GM19468 (cell line): ENCODE measurements at regions not wholly inside any gene's neighbourhood (a gene's known extent, or its start where the extent isn't known, plus 50 kb on each side); places are given as distances from the start of the nearest gene placed in this dataset.
A peak's percentile ranks its signal among the peaks of the same experiment; 100 is the strongest.

ENCODE experiments used
- ATAC-seq: cut with Tn5 transposase; IDR thresholded peaks from one replicate; pipeline ENCODE4 v1.9.1; 2021; ENCODE audit warnings: mild to moderate bottlenecking, moderate library complexity, moderate number of reproducible peaks; ENCODE audit not compliant: unreplicated experiment; ENCODE audit errors: extremely low read depth

GRCh38 chr10:47053081-47053798, 142.0 kb downstream of the PTPN20 start:
- no peak for ATAC-seq

- ATAC-seq: no peak
These were observed 143.7 kb downstream of the PTPN20 start for GRCh38 chr10:47054974-47055373.

- no peak for ATAC-seq
These were observed 144.4 kb downstream of the PTPN20 start for GRCh38 chr10:47055386-47056246.

GRCh38 chr10:47056247-47056510, 145.0 kb downstream of the PTPN20 start:
- no peak for ATAC-seq

DNA sequence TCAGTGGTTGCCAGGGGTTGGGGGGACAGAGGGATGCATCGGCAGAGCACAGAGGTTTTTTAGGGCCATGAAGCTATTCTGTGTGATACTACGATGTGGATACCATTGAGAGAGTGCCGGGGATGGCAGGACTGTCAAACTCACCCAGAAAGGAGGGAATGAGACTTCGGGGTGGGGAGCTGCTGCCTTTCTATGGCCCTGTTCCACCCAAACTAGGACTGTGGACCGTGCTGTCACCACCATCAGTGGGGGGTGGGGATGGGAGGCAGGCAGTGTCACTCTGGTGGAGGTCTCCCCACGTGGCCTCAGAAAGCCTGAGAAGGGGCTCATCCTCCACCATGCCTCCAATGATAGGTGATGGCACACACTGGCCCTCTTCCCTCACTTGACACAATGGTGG, 146.2 kb downstream of the PTPN20 start:
- ATAC-seq: no peak

GRCh38 chr10:47058032-47058702, 146.9 kb downstream of the PTPN20 start:
- no peak for ATAC-seq

DNA sequence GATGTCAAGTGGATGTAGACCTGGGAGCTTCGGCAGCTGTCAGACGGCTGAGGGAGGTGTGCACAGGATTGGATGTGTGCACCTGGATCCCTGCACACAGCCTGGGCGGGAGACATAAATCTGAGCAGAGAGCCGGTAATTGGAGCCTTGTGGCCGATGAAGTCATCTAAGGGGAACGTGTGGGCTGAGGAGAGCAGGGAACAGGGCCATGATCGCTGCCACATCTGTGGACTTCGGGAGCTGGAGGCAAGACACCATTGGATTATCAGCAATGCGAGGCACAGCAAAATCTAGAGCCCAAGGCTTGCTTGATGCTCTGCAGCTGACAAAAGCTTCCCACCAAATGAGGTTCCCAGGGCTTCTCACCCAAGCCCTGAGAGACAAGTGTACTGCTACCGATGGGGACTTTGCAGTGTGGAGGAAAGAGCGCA, 147.7 kb downstream of the PTPN20 start:
- no peak for ATAC-seq

- no peak for ATAC-seq
These were observed 148.5 kb downstream of the PTPN20 start for GRCh38 chr10:47059606-47060311.

DNA sequence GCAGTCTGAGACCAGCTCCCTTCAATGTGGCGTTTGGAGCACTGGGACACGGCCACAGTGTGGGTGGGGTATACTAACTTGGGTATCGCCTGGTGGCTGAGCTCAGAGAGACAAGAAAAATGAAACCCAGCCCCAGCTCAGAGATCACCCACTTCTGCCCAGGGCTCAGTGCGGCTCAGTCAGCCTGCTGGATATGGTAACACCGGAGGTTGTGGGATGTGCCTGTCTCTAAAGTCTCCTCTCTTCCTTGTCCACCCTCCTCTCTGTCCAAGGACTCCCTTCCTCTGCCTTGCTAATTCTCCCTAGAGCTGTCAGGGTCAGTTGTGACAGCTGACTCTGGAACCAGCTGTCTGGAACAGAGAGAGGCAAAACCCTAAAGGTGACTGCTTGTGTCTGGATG, 149.1 kb downstream of the PTPN20 start:
- ATAC-seq: no peak

- no peak for ATAC-seq
These were observed 149.8 kb downstream of the PTPN20 start for GRCh38 chr10:47060993-47061500.

DNA sequence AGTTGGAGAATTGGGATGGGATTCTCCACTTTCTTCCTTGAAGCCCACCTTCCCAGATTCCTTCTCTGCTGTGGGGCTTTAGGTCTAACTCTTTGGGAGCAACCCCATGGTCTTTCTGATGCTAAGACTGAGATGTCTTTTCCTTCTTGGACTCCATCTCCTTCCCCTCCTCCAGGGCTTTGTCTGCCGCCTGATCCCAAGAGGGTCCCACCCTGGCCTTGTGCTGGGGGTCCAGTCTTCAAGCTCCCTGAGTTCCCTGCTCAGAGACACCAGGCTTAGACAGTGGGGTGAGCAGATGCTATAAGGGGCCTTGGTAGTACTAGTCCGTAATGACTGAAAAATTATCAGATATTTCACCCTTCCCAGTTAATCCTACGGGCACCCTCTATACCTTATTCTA, 150.5 kb downstream of the PTPN20 start:
- ATAC-seq: no peak

GRCh38 chr10:47062441-47063200, 151.4 kb downstream of the PTPN20 start:
- ATAC-seq: no peak

DNA sequence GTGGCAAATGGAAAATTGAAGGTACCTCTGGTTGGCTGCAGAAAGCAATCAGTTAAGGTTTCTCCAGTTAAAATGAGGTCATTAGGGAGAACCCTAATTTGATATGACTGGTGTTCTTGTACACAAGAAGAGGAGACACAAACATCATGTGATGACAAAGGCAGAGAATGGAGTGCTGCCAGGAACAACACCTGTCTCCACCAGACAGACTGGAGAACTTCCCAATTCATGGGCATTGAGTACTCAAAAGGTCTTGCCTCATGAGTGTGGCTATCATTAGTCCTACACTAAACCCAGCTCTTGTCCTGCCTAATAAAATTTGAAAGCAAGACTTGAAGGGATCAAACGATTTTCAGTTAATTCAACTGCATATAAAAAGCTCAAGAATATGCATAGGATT, 152.6 kb downstream of the PTPN20 start:
- ATAC-seq: no peak

DNA sequence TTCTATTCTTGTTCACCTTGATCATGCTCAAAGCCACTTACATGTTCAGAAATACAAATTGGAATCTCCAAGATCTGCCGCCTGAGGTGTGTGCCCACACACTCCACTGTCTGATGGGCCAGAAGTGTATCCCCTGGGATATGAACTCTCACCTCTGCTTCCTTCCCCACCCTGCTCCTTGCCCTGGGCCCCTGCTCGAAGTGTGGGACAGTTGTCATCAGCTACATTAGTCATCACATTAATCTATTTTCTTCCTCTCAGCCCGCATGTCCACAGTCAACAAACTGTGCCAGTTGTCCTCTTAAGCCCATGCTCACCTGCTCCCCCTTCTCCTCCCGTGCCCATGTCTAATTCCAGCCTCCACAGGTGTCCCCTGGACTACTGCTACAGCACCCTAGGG, 154.7 kb downstream of the PTPN20 start:
- no peak for ATAC-seq

DNA sequence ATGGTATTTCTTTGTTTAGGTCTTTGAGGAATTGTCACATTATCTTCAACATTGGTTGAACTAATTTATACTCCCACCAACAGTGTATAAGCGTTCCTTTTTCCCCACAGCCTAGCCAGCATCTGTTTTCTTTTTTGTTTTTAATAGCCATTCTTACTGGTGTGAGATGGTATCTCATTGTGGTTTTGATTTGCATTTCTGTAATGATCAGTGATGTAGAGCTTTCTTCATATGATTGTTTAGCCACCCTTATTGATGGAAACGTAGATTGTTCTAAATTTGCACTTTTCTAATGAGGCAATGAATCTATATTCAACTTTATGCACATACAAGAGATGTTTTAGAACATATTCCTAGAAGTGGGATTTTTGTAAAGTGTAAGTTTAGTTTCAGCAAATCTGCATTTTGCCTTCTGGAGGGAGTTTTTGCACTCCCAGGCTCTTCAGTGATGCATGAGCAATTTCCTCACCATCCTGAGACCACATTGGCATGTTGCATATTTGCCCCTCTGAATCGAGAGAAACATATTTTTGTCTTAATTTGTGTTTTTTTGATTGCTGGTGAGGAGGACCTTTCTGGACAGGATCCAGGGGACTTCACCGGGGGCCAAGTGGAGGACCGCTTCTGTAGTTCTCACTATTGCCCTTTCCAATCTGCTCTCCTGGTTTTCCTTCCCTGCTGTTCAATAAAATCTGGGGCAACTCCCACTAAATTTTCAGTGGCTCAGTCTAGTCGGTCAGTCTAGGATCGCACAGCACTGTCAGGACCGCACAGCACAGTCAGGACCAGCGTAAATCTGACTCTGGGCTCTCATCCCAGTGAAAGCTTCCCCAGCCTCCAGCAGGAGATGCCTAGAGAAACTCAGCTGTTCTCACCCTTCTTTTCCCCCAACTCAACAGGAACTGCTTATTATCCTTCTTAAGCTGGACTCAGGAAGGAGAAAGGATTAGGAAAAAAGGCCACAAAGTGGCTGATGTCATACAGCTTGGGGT, 157.0 kb downstream of the PTPN20 start:
- peak; percentile 26 for ATAC-seq

GRCh38 chr10:47070541-47070940, 159.3 kb downstream of the PTPN20 start:
- ATAC-seq: no peak

GRCh38 chr10:47071891-47072290, 160.7 kb downstream of the PTPN20 start:
- ATAC-seq: no peak

DNA sequence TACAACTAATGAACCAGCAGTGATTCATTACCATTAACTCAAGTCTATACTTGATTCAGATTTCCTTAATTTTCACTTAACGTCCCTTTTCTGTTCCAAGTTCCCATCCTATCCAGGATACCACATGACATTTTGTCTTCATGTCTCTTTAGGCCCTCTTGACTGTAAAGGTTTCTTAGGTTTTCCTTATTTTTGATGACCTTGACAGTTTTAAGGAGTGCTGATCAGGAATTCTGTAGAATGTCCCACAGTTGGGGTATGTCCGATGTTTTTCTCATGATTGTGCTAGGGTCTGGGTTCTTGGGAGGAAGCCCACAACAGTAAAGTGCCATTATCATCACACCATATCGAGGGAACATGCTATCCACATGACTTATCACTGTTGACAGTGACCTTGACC, 162.7 kb downstream of the PTPN20 start:
- ATAC-seq: no peak

DNA sequence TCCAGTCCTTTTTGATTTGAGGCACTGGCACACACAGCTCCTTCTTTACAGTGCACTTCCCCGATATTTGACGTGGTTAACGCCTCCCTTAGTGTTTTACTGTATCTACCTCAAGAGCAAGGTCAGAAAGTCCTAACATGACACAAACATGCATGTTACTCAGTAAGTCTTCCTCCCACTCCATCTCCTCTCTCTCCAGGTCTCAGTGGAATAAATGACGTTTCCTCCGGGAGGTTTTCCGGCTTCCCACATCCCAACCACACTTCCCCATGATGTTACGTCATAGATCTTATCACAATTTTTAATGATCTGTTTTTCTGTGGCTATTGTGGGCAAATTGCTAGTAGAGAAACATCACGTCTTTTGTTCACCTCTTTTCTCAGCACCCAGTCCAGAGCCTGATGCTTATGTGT, 165.7 kb downstream of the PTPN20 start:
- ATAC-seq: no peak
